WERI-Rb-1 (cell line): ENCODE measurements at regions not wholly inside any gene's neighbourhood (a gene's known extent, or its start where the extent isn't known, plus 50 kb on each side); places are given as distances from the start of the nearest gene placed in this dataset.

ENCODE experiments used
- DNase-seq: peaks from one replicate; pipeline ENCODE4 v3.0.0-alpha.2; 2020
- H3K27ac ChIP-seq: fragments of 250-450 bp; sonication (Bioruptor Pico); 2 replicates; pipeline ENCODE4 v1.5.1; 2020; ENCODE audit warnings: mild to moderate bottlenecking, moderate library complexity
- H3K27me3 ChIP-seq: fragments of 250-450 bp; sonication (Bioruptor Pico); 2 replicates; pipeline ENCODE4 v1.5.1; 2021; ENCODE audit warnings: mild to moderate bottlenecking, low read depth, moderate library complexity; ENCODE audit not compliant: insufficient read depth, severe bottlenecking
- H3K36me3 ChIP-seq: fragments of 250-450 bp; sonication (Bioruptor Pico); 2 replicates; pipeline ENCODE4 v1.5.1; 2020; ENCODE audit warnings: mild to moderate bottlenecking, moderate library complexity
- H3K4me3 ChIP-seq: 2 replicates; pipeline ENCODE4 v1.5.1; 2011; ENCODE audit warnings: low read depth, mild to moderate bottlenecking, control low read depth, low read length
- H3K9me3 ChIP-seq: fragments of 250-450 bp; sonication (Bioruptor Pico); 2 replicates; pipeline ENCODE4 v1.5.1; 2021; ENCODE audit warnings: mild to moderate bottlenecking, moderate library complexity; ENCODE audit not compliant: severe bottlenecking
- TF ChIP-seq, protein P1 (sequence below): IDR thresholded peaks from 2 replicates; pipeline ENCODE4 v1.5.1; 2011; ENCODE audit warnings: low read depth, mild to moderate bottlenecking, control low read depth, inconsistent platforms, low read length

DNA sequence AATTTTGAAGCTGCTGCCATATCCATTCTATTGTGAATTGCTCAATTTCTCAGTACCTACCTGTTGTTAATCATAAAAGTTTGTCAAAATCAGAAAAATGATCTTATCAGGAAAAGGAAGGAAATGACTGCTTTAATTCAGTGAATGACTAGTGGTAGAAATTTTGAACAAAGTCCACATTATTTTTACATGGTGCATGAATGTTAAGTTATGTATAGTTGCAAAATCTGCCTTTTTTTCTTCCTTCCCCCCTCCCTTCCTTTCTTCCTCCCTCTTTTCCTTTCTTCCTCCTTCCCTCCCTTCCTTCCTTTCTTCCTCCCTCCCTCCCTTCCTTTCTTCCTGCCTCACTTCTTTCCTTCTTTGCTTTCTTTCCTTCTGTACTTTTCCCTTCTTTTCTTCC, 127.1 kb upstream of the TSHZ2 start:
- TF ChIP-seq, protein P1, sequence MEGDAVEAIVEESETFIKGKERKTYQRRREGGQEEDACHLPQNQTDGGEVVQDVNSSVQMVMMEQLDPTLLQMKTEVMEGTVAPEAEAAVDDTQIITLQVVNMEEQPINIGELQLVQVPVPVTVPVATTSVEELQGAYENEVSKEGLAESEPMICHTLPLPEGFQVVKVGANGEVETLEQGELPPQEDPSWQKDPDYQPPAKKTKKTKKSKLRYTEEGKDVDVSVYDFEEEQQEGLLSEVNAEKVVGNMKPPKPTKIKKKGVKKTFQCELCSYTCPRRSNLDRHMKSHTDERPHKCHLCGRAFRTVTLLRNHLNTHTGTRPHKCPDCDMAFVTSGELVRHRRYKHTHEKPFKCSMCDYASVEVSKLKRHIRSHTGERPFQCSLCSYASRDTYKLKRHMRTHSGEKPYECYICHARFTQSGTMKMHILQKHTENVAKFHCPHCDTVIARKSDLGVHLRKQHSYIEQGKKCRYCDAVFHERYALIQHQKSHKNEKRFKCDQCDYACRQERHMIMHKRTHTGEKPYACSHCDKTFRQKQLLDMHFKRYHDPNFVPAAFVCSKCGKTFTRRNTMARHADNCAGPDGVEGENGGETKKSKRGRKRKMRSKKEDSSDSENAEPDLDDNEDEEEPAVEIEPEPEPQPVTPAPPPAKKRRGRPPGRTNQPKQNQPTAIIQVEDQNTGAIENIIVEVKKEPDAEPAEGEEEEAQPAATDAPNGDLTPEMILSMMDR, result no peak
- Histone ChIP-seq H3K27me3 (no peaks in the 10 kb centered on the region), H3K9me3 (no peaks in the 10 kb centered on the region), H3K4me3 (no peak overlapping the region), H3K36me3 (no peaks in the 10 kb centered on the region), H3K27ac (no peak overlapping the region)
- no peak for DNase-seq

DNA sequence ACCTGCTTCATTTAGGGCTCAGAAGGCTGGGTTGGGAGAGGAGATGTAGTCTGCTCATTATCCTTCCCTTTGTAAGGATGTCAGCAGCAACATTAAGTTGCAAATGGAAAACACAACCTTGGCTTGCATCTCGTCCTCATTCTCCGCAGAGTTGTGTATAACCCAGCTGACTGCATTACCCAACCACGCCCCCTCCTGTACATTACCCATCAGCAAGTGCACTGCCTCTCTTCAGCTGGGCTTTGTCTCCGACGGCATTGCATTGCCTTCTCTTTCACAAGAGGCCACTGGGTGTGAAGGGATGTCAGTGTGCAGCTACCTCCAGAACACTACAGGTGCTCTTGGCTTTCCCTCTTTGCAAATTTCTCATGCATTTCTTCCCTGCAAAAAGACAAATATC, 128.7 kb upstream of the TSHZ2 start:
- Histone ChIP-seq H3K27me3 (no peaks in the 10 kb centered on the region), H3K27ac (no peak overlapping the region), H3K36me3 (no peaks in the 10 kb centered on the region), H3K9me3 (no peaks in the 10 kb centered on the region), H3K4me3 (no peak overlapping the region)
- TF ChIP-seq, protein P1, result 0 out of 2 replicates have a peak, but pooled peaks have one; percentile 13
- no peak for DNase-seq

DNA sequence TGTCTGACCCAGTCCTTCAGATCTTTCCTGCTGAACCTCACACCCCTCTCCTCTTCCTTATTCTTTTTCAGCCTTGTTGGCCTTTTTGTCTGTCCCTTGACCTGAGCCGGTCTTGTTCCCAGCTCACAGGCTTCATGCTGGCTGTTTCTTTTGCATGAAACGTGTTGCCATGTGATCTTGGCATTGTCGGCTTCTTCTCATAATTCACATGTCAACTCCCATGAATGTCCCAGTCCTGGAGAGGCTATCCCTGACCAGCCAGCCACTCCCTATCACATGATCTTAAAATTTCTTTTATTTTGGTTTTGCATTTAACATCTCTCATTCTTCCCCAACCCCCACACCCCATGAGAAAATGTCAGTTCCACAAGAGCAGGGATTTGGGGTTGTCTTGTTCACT, 131.2 kb upstream of the TSHZ2 start:
- no peak overlapping the region for H3K4me3 ChIP-seq
- no peaks in the 10 kb centered on the region for H3K27me3 ChIP-seq
- no peak for DNase-seq
- H3K27ac ChIP-seq, result peak overlapping the region; percentile 68
- no peaks in the 10 kb centered on the region for H3K36me3 ChIP-seq
- TF ChIP-seq, protein P1, result no peak
- H3K9me3 ChIP-seq, result no peaks in the 10 kb centered on the region

DNA sequence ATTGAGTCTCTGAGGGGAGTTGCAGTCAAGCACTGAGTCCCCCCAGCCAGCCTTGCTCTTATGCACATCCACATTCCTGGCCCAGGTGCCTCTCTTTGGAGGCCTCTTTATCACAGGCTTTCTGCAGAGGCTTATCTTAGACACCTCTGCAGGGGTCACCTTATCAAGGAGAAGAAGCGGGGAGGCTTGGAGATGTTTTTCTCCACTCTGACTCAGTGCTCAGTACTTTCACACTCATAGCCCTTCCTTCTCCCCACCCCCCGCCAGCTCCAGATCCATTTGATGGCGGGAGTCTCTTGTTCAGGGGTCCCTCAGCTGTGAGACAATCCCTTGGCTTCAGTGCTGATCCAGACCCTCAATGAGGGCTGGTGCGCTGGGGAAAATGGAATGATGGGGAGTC, 132.1 kb upstream of the TSHZ2 start:
- peak overlapping the region; percentile 68 for H3K27ac ChIP-seq
- H3K36me3 ChIP-seq, result no peaks in the 10 kb centered on the region
- no peaks in the 10 kb centered on the region for H3K27me3 ChIP-seq
- TF ChIP-seq, protein P1, result no peak
- no peaks in the 10 kb centered on the region for H3K9me3 ChIP-seq
- no peak overlapping the region for H3K4me3 ChIP-seq
- no peak for DNase-seq

DNA sequence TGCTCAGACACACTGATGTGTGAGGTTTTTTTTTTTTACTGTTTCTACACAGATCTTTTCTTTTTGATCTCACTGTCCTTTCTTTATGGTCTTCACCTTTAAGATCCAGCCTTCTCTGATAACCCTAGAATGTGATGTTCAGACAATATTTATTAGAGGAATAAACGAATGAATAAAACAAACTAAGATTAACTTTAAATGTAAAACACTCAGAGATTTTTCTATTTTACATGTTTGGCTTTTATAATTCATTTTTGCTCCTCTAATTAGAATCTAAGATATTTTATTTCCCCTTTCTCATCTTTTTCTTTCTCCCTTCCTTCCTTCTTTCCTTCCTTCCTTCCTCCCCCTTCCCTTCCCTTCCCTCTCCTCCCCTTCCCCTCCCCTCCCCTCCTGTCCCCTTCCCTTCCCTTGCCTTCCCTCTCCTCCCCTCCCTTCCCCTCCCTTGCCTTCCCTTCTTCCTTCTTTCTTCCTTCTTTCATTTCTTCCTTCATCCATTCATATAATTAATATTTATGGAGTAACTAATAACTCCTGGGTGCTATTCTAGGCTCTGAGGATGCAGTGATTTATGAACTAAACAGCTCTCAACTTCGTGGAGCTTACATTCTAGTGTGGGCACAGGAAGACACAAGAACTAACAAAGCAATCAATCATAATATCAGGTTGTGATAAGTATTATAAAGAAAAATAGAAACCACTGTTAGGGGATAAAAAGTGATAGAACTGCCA, 133.5 kb upstream of the TSHZ2 start:
- no peak overlapping the region for H3K4me3 ChIP-seq
- TF ChIP-seq, protein P1, result no peak
- no peak overlapping the region for H3K27ac ChIP-seq
- H3K36me3 ChIP-seq, result no peaks in the 10 kb centered on the region
- DNase-seq, result no peak
- no peaks in the 10 kb centered on the region for H3K9me3 ChIP-seq
- H3K27me3 ChIP-seq, result no peaks in the 10 kb centered on the region

DNA sequence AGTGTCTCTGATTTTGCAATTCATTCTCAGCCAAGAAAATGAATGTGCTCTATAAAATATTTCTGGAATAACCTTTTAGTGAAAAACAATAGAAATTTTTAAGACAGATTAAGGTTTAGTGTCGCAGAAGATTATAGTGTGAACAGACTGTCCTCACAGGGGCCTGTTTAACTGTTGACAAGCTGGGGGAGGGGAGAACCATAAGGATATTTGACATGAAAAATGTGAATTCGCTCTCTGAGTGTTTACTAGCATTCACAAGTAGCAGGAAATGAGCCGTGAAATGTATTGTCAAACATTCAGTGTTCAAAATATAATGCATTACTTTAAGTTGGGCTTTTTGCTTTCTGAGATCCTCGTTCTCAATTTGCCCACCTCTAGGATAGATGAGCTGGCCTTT, 134.8 kb upstream of the TSHZ2 start:
- H3K4me3 ChIP-seq, result no peak overlapping the region
- no peaks in the 10 kb centered on the region for H3K27me3 ChIP-seq
- H3K9me3 ChIP-seq, result no peaks in the 10 kb centered on the region
- H3K27ac ChIP-seq, result peak overlapping the region; percentile 51
- no peak for DNase-seq
- no peaks in the 10 kb centered on the region for H3K36me3 ChIP-seq
- TF ChIP-seq, protein P1, result no peak
